ENCODE measurements at regions not wholly inside any gene's neighbourhood (a gene's known extent, or its start where the extent isn't known, plus 50 kb on each side); places are given as distances from the start of the nearest gene placed in this dataset.
A peak's percentile ranks its signal among the peaks of the same experiment; 100 is the strongest.

DNA sequence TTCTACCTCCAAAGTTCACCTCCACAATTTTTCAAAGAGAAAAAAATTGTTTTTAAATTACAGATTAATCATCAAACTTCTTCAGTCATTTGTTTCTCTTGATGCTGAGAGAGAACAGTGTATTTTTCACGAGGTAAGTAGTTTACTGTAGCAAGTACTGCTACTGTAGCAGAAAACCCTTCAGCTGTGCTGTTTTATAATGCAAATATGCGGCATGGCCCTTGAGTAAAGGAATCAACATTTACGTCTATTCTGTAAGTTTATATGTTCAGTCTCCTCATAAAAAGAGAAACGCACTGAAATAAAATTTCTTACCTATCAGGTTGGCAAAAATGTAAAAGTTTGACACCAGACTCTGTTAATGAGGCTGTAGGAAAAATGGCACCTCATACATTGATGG lies 399.0 kb downstream of the NKX6-1 start:
- DNase-seq: no peak

DNA sequence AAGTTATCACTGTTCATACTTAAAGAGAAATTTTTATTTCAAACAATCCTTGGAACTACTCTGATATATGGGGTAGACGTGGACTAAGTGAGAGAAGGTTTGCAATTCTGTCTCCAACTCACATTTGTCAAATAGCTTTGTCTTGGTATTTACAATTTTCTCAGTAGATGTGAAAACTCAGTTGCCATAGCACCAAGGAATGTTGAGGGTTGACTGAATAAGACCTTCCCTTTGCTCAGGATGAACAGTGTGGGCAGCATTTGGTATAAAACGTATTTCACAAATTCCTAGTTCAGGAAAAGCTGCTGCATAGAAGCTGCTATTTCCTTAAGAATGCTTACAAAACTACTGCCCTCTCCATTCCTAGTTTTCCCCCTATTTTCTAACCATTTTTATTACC lies 399.5 kb downstream of the NKX6-1 start:
- DNase-seq: no peak

DNA sequence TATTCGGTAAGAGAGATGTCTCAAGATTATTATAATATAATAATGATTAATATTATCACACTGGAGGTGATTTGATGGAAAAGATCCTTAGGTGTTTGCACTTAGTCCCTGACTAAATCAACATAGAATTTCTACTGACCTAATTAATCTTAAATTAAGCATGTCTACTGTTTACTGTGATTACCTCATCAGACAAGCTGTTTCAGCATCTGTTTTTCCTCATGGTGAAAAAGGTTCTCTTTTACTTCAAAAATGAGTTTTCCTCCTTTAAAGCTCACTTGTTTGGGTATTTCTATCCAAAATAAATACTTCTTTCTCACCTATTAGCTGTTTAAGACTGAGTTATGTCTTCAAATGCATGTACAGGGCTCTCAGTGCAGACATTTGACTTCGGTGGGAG lies 407.8 kb downstream of the NKX6-1 start:
- DNase-seq: no peak

DNA sequence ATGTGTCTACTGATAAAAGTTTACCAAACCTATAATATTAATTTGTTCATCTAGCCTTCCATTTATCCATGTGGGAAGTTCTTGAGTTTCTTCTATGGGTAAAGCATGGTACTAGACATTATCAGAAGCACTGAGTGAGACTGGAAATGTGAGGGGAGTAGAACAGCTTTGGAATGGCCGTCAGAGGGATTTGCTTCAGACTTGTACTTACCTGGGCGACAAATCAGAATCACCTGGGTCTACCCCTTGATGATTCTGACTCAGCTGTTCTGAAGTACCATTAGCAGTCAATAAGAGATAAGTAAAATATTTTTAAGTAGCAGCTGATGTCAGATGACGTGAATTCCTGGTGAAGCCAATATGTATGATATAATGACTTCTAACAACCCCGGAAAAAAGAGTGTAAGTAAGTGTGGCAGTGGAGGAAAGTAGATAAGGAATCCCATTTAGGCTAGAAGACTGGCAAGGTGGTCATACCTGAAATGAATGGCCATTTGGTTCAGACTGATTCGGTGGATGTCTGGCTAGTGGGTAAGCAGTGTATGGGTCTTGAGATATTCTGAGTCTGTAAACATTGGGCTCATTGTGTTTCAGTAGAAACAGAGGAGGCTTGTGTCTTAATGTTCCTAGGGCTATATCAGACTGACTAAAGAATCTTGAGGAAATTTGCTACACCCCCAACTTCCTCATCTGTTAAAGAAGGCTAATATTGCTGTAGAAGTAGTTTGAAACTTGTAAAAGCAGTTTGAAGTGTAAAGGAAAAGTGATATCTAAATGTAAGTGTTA lies 409.2 kb downstream of the NKX6-1 start:
- DNase-seq: no peak

DNA sequence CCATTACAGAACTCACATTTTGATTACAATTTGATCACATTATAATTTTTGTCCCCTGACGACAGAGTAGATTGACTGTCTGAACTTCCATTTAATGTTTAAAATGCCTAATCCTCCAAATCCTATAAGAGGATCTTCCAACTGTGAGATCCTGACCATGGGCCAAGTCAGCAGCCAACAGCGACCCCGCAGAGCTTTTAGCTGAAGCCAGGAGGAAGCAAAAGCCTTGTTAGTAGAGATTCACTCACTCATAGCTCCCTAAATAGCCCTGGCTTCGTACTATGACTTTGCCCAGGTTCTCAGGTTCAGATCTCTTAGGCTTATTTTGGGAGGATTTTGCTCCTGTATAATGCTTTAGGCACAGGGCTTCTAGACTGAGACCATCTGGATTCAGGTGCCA lies 413.1 kb downstream of the NKX6-1 start:
- no peak for DNase-seq

DNA sequence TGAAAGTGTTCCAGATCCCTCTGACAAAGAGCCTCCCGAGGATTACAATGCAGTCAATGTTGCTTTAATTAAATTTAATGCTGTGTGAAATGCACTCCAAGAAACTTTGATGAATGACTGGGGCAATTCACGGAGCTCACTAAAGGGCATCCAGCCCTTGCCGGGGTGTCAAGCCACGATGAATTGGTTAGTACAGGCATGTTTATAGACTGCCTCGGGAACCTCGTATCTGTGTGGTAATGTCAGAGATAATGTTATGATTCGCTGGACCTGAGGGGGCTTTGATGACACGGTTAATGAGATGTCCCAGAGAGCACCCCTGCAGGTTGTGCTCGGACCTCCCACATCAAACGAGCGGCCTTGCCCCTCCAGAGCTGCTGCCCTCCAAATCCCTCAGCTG lies 428.8 kb downstream of the NKX6-1 start:
- no peak for DNase-seq

DNA sequence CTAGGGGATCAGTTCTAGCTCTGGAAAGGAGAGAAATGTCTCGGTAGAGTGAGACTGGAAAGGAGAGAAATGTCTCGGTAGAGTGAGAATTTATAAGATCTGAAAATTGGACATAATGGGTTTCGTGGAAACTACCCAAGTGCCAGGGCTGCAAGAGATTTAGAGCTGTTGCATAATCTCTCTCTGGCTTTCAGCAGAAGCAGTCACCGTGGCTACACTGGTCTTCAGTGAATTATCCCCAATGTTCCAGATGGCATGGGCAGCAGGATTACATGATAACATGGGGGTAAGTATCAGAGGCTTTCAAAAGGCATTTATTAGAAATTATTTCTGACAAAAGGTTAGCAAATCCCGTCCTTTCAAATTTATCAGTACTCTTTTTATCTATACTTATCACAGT lies 435.5 kb downstream of the NKX6-1 start:
- no peak for DNase-seq

DNA sequence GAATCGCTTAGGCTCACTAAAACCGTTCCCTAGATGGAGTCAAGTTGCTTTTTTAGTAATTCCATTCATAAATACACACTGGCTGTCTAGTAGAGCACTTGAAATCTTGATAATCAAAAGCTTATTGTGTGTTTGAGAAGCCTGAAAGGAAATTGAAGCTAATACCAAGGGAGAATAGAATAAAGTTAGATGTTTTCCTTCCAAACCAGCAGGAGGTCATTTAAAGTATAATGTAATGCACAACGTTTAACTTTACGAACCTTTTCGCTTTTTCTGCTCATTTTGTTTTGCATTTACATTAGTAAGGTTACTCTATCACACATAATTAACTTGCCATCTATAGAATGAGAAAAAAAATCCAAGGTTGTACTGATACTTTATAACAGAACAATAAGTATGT lies 440.9 kb downstream of the NKX6-1 start:
- no peak for DNase-seq

DNA sequence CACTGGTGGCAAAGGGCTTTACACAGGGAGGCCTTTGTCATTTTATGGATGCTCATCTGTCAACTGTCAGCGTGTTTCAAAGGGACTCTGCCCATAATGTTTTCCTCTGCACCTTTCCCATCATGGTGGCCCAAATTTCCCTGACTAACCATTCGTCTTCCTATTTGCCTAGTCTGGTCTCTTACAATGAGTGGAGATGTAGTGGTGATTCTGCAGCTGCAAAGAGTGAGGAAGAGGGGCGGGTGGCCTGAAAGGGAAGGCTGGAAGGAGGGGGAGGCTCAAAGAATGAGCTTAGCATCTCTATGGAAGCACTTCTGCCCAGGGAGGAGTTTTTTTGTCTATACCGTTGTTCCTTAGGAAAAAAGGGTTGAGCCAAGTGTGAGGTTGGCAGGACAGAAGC lies 447.5 kb downstream of the NKX6-1 start:
- peak; percentile 94 for DNase-seq

DNA sequence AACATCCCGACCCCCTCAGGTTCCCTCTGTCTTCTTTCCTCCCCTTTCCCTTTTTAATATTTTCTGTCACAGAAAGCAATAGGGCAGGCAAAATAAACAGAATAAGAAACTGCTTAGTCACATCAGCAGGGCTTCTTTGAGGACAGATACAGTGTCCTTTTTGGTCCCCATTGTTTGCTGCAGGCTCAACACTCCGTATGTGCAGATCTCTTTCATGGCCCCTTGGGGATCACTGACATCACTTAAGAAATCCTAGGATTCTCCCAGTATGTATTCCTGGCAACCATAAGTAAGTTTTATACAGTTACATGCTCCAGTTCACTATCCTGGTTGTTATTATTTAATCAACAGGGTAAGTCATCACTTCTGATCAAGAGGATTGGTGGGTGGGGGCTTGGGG lies 448.0 kb downstream of the NKX6-1 start:
- DNase-seq: no peak

DNA sequence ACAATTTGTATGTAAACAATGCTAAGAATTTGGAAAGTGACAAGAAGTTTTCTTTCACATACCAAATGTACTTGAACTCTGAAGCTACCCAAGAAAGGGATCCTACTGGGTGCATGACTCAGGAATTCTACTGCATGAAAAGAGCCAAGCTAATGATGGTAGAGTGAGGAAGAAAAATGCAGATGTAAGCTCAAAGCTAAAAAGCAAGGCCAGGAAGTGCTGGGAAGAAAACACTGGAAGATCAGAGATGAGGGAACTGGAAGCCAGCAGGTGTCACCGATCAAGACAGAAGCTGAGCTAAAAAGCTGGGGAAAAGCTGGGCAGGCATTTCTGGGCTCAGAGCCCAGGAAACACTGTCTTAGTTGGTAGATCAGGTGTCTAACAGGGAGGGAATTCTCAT lies 449.1 kb downstream of the NKX6-1 start:
- peak; percentile 51 for DNase-seq

DNA sequence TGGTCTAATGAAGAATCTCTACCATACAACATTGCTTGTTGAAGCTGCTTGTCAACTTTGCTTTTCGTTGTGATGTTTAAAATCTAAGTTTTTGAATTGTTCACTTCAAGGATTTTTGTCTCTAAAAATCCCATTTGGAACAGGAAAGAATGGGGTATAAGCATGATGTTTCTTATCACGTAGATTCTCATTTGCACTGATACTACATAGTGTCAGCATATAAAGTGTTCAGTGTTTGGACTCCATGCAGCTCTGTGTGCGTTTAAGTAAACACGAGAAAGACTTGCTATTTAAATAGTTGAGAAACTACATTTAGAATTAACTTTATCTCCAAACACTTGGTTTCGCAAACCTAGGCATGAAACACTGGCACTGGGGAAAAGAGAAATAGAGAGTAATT lies 452.5 kb downstream of the NKX6-1 start:
- no peak for DNase-seq

DNA sequence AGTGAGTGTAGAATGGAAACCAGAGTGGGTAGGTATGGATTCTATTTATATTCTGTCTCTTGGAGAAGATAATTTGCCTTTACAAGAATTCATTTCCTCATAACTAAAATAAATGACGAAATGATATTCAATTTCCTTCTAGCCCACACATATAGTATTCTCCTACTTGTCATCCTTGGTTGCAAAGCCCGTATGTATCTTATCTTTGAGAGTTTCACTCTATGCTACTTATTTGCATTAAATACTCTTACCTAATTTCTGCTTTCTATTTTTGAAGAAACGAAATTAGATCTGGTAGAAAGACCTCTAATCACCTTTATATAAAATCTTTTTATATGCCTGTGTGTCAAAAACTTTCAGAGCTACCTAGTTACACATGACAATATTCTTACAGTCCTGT lies 457.7 kb downstream of the NKX6-1 start:
- DNase-seq: no peak

DNA sequence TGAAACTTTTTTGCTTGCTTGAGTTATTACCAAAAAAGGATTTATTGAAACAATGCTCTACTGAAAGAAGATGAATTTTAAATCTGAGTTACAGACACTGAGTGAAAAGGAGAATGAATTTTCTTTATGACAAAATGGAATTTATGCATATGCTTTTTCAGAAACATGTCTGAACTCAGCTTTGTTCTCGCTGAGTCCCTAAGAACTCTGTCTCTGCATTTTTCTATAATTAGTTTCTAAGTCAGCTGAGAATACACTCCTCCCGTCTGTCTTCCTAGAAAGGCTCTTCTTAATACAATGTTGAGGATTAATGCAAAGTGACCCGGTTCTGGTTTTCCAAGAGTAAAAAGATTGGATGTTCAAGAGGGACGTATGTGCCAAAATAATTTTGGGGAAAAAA lies 463.5 kb downstream of the NKX6-1 start:
- no peak for DNase-seq

DNA sequence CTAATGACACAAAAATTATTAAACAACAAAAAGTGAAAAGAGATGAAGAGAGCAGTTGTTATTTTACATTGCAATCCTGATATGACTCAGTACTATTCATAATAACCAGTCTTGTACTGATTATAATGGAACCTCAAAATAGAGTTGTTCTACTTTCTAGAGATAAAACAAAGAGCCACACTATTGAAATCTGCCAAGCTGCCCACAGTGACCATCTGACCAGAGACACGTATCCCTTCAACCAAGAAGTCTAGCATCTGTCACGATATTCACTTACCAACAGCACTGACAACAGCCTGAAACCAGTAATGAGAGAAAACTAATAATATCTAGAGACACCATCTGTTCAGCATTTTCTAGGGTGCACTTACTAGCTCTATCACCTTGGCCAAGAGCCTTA lies 466.7 kb downstream of the NKX6-1 start:
- DNase-seq: no peak

DNA sequence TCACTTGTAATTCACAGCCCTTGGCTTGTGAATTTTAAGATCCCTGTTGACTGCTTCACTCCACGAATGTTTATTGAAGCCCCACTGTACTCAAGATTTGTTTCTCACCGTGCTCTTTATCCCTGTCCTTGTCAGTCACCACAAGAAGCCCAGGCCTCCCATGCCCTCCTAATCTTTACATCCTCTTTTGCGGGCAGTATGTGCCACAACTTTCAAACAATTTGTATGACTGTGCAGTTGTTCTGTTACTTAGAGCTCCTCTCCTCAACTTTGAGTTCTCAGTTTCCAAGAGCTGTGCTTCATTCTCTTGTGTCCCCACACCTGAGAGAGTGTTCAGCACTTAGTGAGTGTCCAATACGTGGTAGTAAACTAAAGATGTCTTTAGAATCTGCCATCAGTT lies 467.7 kb downstream of the NKX6-1 start:
- no peak for DNase-seq

DNA sequence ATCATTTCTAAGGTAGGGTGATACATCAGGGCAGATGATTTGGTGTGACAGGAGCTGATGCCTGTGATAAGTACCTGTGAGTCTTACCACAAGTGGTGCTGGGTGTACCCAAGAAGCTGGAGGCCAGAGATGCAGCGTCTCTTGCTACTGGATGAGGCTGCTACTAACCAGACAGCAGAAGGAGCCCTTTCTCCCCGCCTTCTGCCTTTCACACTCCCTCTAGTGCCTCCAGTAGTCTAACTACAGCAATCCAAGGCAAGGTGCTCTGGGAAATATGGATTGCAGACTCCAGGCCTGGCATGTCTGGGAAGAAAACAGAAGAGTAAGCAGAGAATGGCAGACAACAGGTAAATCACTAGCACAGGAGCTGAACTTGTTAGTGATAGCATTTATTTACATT lies 470.8 kb downstream of the NKX6-1 start:
- no peak for DNase-seq

DNA sequence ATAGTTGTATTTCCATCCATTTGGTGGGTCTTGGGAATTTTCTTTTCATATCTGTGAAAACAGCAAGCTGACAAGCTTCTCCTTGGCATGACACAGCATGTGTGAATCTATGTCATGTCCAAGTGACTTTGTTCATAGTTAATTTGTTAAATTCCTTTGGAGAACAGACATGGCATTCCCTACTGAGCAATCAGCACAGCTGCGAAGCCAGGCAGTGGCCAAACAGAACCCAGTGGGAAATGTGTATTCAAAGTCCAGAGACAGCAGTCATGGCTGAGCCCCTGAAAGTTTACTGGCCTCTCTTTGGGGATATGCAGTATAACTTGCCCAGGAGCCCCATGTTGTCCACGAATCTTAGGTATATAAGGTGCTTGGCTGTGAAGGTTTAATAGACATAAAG lies 474.7 kb downstream of the NKX6-1 start:
- DNase-seq: no peak

DNA sequence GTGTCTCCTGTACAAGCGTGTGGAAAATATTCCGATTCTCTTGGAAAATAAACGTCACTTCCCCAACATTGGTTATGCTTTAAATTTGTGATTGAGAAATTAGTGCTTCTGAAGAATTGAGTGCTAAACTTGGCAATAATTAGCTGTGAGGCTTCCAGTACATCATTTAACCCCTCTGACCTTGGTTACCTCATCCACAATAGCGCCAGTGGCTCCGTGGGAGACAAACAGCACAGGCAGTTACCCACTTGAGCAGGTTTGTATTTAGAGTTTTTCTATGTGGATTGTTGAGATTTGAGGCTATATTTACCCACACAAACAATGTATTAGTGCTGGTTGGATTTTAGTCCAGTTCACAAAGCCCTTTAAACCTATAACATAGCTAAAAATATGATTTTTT lies 476.5 kb downstream of the NKX6-1 start:
- DNase-seq: no peak

DNA sequence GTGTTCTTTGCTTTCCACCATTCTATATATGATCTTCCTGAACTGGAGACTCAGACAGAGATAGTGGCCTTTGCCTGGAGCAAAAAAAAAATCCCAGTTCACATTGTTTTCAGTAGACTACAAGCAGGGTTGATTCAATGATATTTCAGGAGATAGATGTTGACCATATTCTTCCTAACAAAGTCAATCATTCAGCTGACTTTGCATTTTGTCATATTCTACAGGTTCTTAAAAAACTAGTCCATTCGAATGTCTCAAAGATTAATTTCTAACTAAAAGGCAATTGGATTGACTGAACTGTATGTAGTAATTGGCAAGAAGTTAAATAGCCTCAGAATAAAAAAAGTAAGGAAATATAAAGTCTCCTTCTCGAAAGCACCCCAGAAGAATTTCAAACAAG lies 479.5 kb downstream of the NKX6-1 start:
- no peak for DNase-seq

DNA sequence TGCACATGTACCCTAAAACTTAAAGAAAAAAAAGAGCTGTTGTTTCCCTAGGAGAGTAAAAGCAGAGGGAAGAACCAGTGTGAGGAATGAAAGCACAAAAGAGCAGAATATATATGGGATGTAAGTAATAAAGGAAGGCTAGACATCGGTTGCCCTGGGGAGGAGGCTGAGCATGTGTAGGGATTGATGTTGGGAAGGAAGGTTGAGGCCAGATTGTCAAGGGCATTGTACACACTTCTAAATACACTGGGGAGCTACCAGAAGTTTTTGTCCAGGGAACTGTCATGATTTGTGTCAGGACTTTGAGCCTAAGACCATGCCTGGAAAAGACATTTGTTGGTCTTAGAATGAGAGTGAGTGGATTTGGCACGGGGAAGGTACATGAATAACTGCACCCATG lies 467.1 kb downstream of the GPAT3 start:
- DNase-seq: no peak

DNA sequence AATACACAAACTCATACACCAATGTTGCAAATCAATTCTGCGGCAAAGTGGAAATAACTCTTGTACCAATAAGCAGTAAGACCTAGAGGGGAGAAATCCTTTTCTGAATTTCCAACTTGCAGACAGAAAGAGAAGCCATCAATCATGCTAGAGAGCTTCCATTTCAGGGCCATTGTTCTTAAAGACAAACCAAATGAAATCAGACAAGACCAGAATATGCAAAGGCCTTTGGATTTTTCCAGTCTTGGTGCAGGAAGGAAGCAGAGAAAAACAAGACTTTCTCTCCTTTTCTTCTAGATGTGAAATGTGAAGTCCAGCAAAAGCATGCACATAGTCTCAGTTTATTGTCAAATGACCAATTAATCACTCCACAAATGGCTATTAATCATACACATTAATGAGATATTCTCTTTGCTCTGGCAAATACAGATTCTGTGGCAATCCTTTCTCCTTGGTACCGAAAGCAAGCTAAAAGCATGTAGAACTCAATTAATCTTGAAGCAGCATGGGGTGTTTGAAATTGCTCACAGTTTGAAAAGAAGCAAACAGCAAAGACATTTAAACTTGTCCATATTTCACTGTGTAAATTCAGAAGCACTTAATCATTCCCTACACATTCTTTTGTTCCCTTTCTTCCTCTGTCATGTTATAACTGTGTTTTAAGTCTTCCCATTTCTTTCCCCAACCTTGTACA lies 466.1 kb downstream of the GPAT3 start:
- DNase-seq: no peak

DNA sequence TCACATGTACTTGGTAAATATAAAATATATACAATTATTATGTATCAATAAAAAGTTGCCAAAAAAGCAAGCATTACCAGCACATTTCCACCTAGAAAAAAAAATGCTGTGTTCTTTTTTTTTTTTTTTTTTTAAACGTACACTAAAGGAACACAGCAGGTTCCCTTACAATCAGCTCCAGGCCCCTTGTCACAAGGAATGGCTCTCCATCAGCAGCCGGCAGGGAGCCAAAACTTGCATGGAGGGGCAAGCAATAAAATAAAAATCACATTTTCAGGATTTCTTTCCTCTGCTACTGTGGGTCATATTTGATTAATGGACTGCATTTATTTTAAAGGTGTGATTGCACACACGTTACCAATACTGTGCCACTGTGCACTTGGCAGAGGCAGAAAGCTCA lies 460.3 kb downstream of the GPAT3 start:
- no peak for DNase-seq

DNA sequence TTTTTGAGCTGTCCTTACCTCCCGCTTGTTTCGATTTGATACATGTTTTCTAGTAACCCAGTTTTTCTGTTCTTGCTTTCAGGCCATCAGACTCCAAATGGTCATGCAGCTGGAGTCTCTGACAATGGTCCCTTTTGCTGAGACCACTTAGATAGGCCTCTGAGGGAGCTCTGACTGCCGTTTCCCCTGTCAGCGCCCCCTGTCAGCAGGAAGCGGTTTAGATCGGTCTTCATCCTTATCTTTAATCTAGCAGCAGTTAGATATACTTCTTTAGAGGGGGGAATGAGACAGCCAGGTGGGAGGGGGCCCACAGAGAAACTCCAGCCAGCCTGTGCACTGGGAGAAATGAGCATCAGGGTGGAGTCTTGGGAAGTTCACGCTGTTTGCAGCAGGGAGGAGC lies 457.9 kb downstream of the GPAT3 start:
- DNase-seq: no peak

DNA sequence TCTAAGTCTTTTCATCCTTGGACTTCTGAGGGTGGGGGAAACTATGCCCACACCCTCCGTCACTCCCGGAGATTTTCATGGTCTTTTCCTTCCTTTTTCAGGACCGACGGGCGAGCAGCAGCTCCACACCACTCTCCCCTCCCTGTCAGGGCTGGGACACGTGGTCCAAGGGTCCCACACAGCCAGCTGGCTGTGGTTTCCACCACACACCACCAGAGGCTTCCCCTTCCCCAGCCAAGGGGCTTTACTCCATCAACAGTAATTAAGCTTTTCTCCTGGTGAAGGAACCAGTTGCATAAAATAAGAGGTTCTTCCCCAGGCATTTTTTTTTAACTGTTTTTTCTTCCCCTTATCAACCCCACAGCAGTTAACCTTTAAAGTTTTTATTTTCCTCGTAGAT lies 453.9 kb downstream of the GPAT3 start:
- no peak for DNase-seq
